K562 (cell line): ENCODE measurements at regions not wholly inside any gene's neighbourhood (a gene's known extent, or its start where the extent isn't known, plus 50 kb on each side); places are given as distances from the start of the nearest gene placed in this dataset.

Source experiments
- CREB1 ChIP-seq, 2 experiments: sonication (generic) in 1 of 2; formaldehyde crosslinking in 1 of 2; IDR thresholded peaks; 2 replicates each; pipeline versions ENCODE4 v1.6.1 to v1.8.0; 2012 to 2022; ENCODE audit warnings: inconsistent platforms in 1 of 2, mild to moderate bottlenecking in 1 of 2, missing genetic modification reagents in 1 of 2, moderate library complexity in 1 of 2
- CREBBP ChIP-seq: IDR thresholded peaks from one replicate; pipeline ENCODE4 v1.6.1; 2012; ENCODE audit warnings: low read depth, mild to moderate bottlenecking, control low read depth, inconsistent platforms, low read length
- GATA2 ChIP-seq: sonication (generic); formaldehyde crosslinking; IDR thresholded peaks from 2 replicates; pipeline ENCODE4 v1.4.0; 2020; ENCODE audit warnings: mild to moderate bottlenecking, missing genetic modification reagents
- SETDB1 ChIP-seq: IDR thresholded peaks from one replicate; pipeline ENCODE4 v1.6.1; 2012; ENCODE audit warnings: low read length, control low read depth, inconsistent platforms
- TCF7 ChIP-seq: sonication (generic); IDR thresholded peaks from 2 replicates; pipeline ENCODE4 v1.6.1; 2016; ENCODE audit warnings: antibody characterized with exemption, borderline replicate concordance
- TF ChIP-seq, protein P1 (sequence below): fragments of 450-650 bp; formaldehyde crosslinking; IDR thresholded peaks from 2 replicates; pipeline ENCODE4 v1.4.0; 2020; ENCODE audit warnings: mild to moderate bottlenecking, mixed read lengths

DNA sequence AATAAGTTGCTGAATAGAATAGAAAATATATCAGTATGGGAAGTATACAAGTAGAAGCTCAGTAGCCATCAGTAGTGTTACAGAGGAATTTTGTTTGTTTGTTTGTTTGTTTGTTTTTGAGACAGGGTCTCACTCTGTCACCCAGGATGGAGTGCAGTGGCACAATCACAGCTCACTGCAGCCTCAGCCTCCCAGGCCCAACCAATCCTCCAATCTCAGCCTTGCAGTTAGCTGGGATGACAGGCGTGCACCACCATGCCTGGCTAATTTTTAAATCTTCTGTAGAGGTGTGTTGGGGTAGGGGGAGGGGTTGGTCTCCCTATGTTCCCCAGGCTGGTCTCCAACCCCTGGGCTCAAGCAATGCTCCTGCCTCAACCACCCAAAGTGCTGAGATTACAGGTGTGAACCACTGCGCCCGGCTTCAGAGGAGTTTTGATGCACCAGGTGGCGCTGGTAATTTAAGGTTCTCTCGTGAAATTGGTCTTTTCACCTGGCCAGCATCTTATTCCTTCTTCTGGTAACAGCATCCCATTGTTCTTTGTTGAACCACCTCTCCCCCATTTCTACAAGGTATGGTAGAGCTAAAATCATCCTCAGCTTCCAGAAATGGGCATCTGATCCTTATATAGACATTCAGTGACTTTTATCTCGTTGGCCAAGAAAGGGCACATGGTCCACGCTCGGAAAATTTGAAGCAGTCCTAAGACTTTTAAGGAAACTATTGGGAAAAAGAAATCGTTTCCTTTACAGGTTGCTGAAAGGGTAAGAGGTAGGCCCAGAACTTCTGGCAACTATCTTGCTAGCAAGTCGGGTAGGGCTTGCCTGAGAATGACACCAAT, 157.1 kb downstream of the ARRDC3 start:
- TF ChIP-seq CREB1 (IDR thresholded peaks at IDR 0.05), result no peak
- TF ChIP-seq CREB1 (CRISPR knock-in tag; IDR thresholded peaks at IDR 0.05), result no peak
- TF ChIP-seq SETDB1, result no peak
- TF ChIP-seq CREBBP, result no peak
- TF ChIP-seq TCF7, result no peak
- TF ChIP-seq, protein P1, sequence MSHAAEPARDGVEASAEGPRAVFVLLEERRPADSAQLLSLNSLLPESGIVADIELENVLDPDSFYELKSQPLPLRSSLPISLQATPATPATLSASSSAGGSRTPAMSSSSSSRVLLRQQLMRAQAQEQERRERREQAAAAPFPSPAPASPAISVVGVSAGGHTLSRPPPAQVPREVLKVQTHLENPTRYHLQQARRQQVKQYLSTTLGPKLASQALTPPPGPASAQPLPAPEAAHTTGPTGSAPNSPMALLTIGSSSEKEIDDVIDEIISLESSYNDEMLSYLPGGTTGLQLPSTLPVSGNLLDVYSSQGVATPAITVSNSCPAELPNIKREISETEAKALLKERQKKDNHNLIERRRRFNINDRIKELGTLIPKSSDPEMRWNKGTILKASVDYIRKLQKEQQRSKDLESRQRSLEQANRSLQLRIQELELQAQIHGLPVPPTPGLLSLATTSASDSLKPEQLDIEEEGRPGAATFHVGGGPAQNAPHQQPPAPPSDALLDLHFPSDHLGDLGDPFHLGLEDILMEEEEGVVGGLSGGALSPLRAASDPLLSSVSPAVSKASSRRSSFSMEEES (CRISPR knock-in tag), result no peak
- no peak for TF ChIP-seq GATA2 (CRISPR knock-in tag)
